GM23338 (cell line): ENCODE measurements at regions not wholly inside any gene's neighbourhood (a gene's known extent, or its start where the extent isn't known, plus 50 kb on each side); places are given as distances from the start of the nearest gene placed in this dataset.

Source experiments
- ATAC-seq: fragments of 200-7000 bp; cut with Tn5 transposase; 3 replicates; pipeline ENCODE4 v1.9.1; 2020
- DNase-seq: peaks from one replicate; pipeline ENCODE4 v3.0.0-alpha.2; 2015; ENCODE audit warnings: low spot score
- H2AFZ ChIP-seq: fragments of 200-600 bp; sonication (generic); 2 replicates; pipeline ENCODE4 v1.8.0; 2016; ENCODE audit warnings: antibody characterized with exemption, mild to moderate bottlenecking, moderate library complexity
- H3F3A ChIP-seq: fragments of 200-600 bp; sonication (generic); replicated peaks from 2 replicates; pipeline ENCODE4 v1.8.0; 2017; ENCODE audit warnings: antibody characterized with exemption, mixed run types, low read depth
- H3K27ac ChIP-seq: fragments of 200-600 bp; sonication (generic); 2 replicates; pipeline ENCODE4 v1.6.1; 2016; ENCODE audit warnings: low read depth
- H3K27me3 ChIP-seq: fragments of 200-600 bp; sonication (generic); 2 replicates; pipeline ENCODE4 v1.8.0; 2016; ENCODE audit warnings: mild to moderate bottlenecking, mixed run types, moderate library complexity; ENCODE audit not compliant: insufficient read depth
- H3K36me3 ChIP-seq: fragments of 200-600 bp; sonication (generic); 2 replicates; pipeline ENCODE4 v1.8.0; 2016; ENCODE audit warnings: mild to moderate bottlenecking; ENCODE audit not compliant: insufficient read depth
- H3K4me1 ChIP-seq: fragments of 200-600 bp; sonication (generic); 2 replicates; pipeline ENCODE4 v1.8.0; 2016; ENCODE audit warnings: mild to moderate bottlenecking, moderate library complexity; ENCODE audit not compliant: insufficient read depth
- H3K4me2 ChIP-seq: fragments of 200-600 bp; sonication (generic); 2 replicates; pipeline ENCODE4 v1.7.1; 2017; ENCODE audit warnings: mixed run types
- H3K4me3 ChIP-seq: fragments of 200-600 bp; sonication (generic); 2 replicates; pipeline ENCODE4 v1.6.1; 2016; ENCODE audit warnings: mixed run types
- H3K79me2 ChIP-seq: fragments of 200-600 bp; sonication (generic); replicated peaks from 2 replicates; pipeline ENCODE4 v1.8.0; 2017; ENCODE audit warnings: mild to moderate bottlenecking; ENCODE audit not compliant: insufficient read depth
- H3K9me2 ChIP-seq: fragments of 200-600 bp; sonication (generic); 2 replicates; pipeline ENCODE4 v1.8.0; 2017; ENCODE audit not compliant: insufficient read depth
- H4K20me1 ChIP-seq: fragments of 200-600 bp; sonication (generic); replicated peaks from 2 replicates; pipeline ENCODE4 v1.8.0; 2017; ENCODE audit warnings: mild to moderate bottlenecking; ENCODE audit not compliant: insufficient read depth
- H3K27ac Mint-ChIP-seq: 2 replicates; pipeline ENCODE4 v1.8.0; 2020; ENCODE audit warnings: inconsistent platforms, mild to moderate bottlenecking, moderate library complexity, mixed read lengths
- H3K27me3 Mint-ChIP-seq: 3 replicates; pipeline ENCODE4 v1.8.0; 2022; ENCODE audit warnings: low read depth, mild to moderate bottlenecking, moderate library complexity, mixed read lengths, inconsistent platforms; ENCODE audit not compliant: insufficient read depth, poor library complexity
- H3K36me3 Mint-ChIP-seq: 3 replicates; pipeline ENCODE4 v1.8.0; 2021; ENCODE audit warnings: low read depth, mild to moderate bottlenecking, inconsistent platforms, moderate library complexity, mixed read lengths
- H3K4me1 Mint-ChIP-seq: 3 replicates; pipeline ENCODE4 v1.8.0; 2020; ENCODE audit warnings: mild to moderate bottlenecking, inconsistent platforms, mixed read lengths
- H3K4me3 Mint-ChIP-seq: 3 replicates; pipeline ENCODE4 v1.8.0; 2021; ENCODE audit warnings: moderate library complexity, mild to moderate bottlenecking, inconsistent platforms, mixed read lengths
- H3K9me3 Mint-ChIP-seq: 3 replicates; pipeline ENCODE4 v1.8.0; 2020; ENCODE audit warnings: moderate library complexity, mild to moderate bottlenecking, inconsistent platforms, mixed read lengths
- CTCF ChIP-seq, 2 experiments: fragments of 200-600 bp in 1 of 2; sonication (generic) in 1 of 2; conservative IDR thresholded peaks; 2 replicates each; pipeline versions ENCODE4 v1.5.1 to v1.6.1; 2016 to 2017; ENCODE audit warnings: antibody characterized with exemption in 2 of 2, low read depth in 2 of 2, mild to moderate bottlenecking in 2 of 2, moderate library complexity in 1 of 2
- EZH2phosphoT487 ChIP-seq: fragments of 200-600 bp; sonication (generic); IDR thresholded peaks from one replicate; pipeline ENCODE4 v1.8.1; 2018; ENCODE audit warnings: antibody characterized with exemption; ENCODE audit not compliant: unreplicated experiment
- REST ChIP-seq: IDR thresholded peaks from one replicate; pipeline ENCODE4 v1.6.1; 2018; ENCODE audit warnings: antibody characterized with exemption; ENCODE audit not compliant: unreplicated experiment
- STAT1 ChIP-seq: IDR thresholded peaks from one replicate; pipeline ENCODE4 v1.6.1; 2016; ENCODE audit warnings: antibody characterized with exemption; ENCODE audit not compliant: unreplicated experiment
- ZNF331 ChIP-seq: fragments of 250-450 bp; sonication (Bioruptor Pico); IDR thresholded peaks from 2 replicates; pipeline ENCODE4 v1.5.0; 2020; ENCODE audit warnings: low read depth, mild to moderate bottlenecking, moderate library complexity
- ZNF462 ChIP-seq: fragments of 250-450 bp; sonication (Bioruptor Pico); IDR thresholded peaks from 2 replicates; pipeline ENCODE4 v1.5.0; 2020; ENCODE audit warnings: mild to moderate bottlenecking, moderate library complexity

GRCh38 chr2:66024391-66024790 lies 410.5 kb upstream of the MEIS1 start:
- Histone ChIP-seq H3K4me1 (peaks cover 3% of the 10 kb centered on the region; the same call in 1 of the 2 replicates), H3K9me2 (peaks cover 4% of the 10 kb centered on the region; the same call in 1 of the 2 replicates), H3K27ac (no peak overlapping the region), H4K20me1 (no peaks in the 10 kb centered on the region), H3F3A (no peaks in the 10 kb centered on the region), H3K79me2 (no peaks in the 10 kb centered on the region), H3K27me3 (no peaks in the 10 kb centered on the region), H3K4me2 (no peak overlapping the region), H3K36me3 (no peaks in the 10 kb centered on the region), H3K4me3 (no peak overlapping the region), H2AFZ (peak overlapping the region; percentile 57)
- H3K4me1 Mint-ChIP-seq: peaks cover 5% of the 10 kb centered on the region
- H3K9me3 Mint-ChIP-seq: no peaks in the 10 kb centered on the region; the same call in 2 of the 3 replicates
- H3K27me3 Mint-ChIP-seq: no peaks in the 10 kb centered on the region
- TF ChIP-seq ZNF462 (CRISPR knock-in tag) (no peak), EZH2phosphoT487 (no peak), ZNF331 (CRISPR knock-in tag) (no peak), CTCF (conservative IDR thresholded peaks at IDR 0.05; ENCODE audit: low read depth in 2 of 2) (no peak), STAT1 (no peak), REST (no peak)
- H3K4me3 Mint-ChIP-seq: no peak overlapping the region
- peak overlapping the region; percentile 8; the same call in 1 of the 2 replicates for H3K27ac Mint-ChIP-seq
- ATAC-seq: peak; percentile 71
- H3K36me3 Mint-ChIP-seq: no peaks in the 10 kb centered on the region
- DNase-seq: peak; percentile 49
